ENCODE measurements at regions not wholly inside any gene's neighbourhood (a gene's known extent, or its start where the extent isn't known, plus 50 kb on each side); places are given as distances from the start of the nearest gene placed in this dataset.

- 53% methylated on average over 3 of the region's 3 CpGs for WGBS
- H3K27me3 ChIP-seq (replicated peaks; ENCODE audit: insufficient read depth): no peaks in the 10 kb centered on the region
- intact Hi-C loops (cut with DNase I): no loop called here
- no peaks in the 10 kb centered on the region for H3K9me3 ChIP-seq
- no peak for DNase-seq (ENCODE audit: low spot score)
- TF ChIP-seq POLR2A (IDR thresholded peaks at IDR 0.05) (no peak), CTCF (IDR thresholded peaks at IDR 0.05) (no peak), POLR2AphosphoS5 (IDR thresholded peaks at IDR 0.05) (no peak)
- no peaks in the 10 kb centered on the region for H3K4me1 ChIP-seq (replicated peaks)
- H3K36me3 ChIP-seq: no peaks in the 10 kb centered on the region
- no peak overlapping the region for H3K4me3 ChIP-seq
- no peak overlapping the region for H3K27ac ChIP-seq
These were observed 82.9 kb upstream of the GDF10 start for GRCh38 chr10:47217113-47217512.

- Histone ChIP-seq H3K27me3 (replicated peaks; ENCODE audit: insufficient read depth) (no peaks in the 10 kb centered on the region), H3K36me3 (no peaks in the 10 kb centered on the region), H3K27ac (no peak overlapping the region), H3K4me3 (no peak overlapping the region), H3K4me1 (replicated peaks) (no peaks in the 10 kb centered on the region), H3K9me3 (no peaks in the 10 kb centered on the region)
- WGBS: 46% methylated on average over 5 of the region's 5 CpGs
- TF ChIP-seq POLR2AphosphoS5 (IDR thresholded peaks at IDR 0.05) (no peak), CTCF (IDR thresholded peaks at IDR 0.05) (no peak), POLR2A (IDR thresholded peaks at IDR 0.05) (no peak)
- no peak for DNase-seq (ENCODE audit: low spot score)
- intact Hi-C loops (cut with DNase I): no loop called here
These were observed 81.2 kb upstream of the GDF10 start for GRCh38 chr10:47218803-47219202.

GRCh38 chr10:47222461-47222860 lies 77.5 kb upstream of the GDF10 start:
- TF ChIP-seq POLR2A (IDR thresholded peaks at IDR 0.05) (no peak), CTCF (IDR thresholded peaks at IDR 0.05) (no peak), POLR2AphosphoS5 (IDR thresholded peaks at IDR 0.05) (no peak)
- no peak overlapping the region for H3K4me3 ChIP-seq
- DNase-seq (ENCODE audit: low spot score): no peak
- no peaks in the 10 kb centered on the region for H3K27me3 ChIP-seq (replicated peaks; ENCODE audit: insufficient read depth)
- H3K9me3 ChIP-seq: no peaks in the 10 kb centered on the region
- H3K36me3 ChIP-seq: no peaks in the 10 kb centered on the region
- 51% methylated on average over 3 of the region's 4 CpGs for WGBS
- H3K4me1 ChIP-seq (replicated peaks): no peaks in the 10 kb centered on the region
- H3K27ac ChIP-seq: no peak overlapping the region
- intact Hi-C loops (cut with DNase I): no loop called here

GRCh38 chr10:47223236-47223635 lies 76.8 kb upstream of the GDF10 start:
- no peak for DNase-seq (ENCODE audit: low spot score)
- no peaks in the 10 kb centered on the region for H3K36me3 ChIP-seq
- no peaks in the 10 kb centered on the region for H3K4me1 ChIP-seq (replicated peaks)
- no peak overlapping the region for H3K27ac ChIP-seq
- no peaks in the 10 kb centered on the region for H3K9me3 ChIP-seq
- no peak overlapping the region for H3K4me3 ChIP-seq
- intact Hi-C loops (cut with DNase I): no loop called here
- 82% methylated on average over 1 of the region's 1 CpG for WGBS
- TF ChIP-seq POLR2AphosphoS5 (IDR thresholded peaks at IDR 0.05): no peak
- no peak for TF ChIP-seq POLR2A (IDR thresholded peaks at IDR 0.05)
- no peak for TF ChIP-seq CTCF (IDR thresholded peaks at IDR 0.05)
- H3K27me3 ChIP-seq (replicated peaks; ENCODE audit: insufficient read depth): no peaks in the 10 kb centered on the region

- H3K36me3 ChIP-seq: no peaks in the 10 kb centered on the region
- TF ChIP-seq POLR2AphosphoS5 (IDR thresholded peaks at IDR 0.05) (no peak), CTCF (IDR thresholded peaks at IDR 0.05) (no peak), POLR2A (IDR thresholded peaks at IDR 0.05) (no peak)
- H3K27ac ChIP-seq: no peak overlapping the region
- intact Hi-C loops (cut with DNase I): no loop called here
- no peaks in the 10 kb centered on the region for H3K4me1 ChIP-seq (replicated peaks)
- H3K27me3 ChIP-seq (replicated peaks; ENCODE audit: insufficient read depth): no peaks in the 10 kb centered on the region
- no peak for DNase-seq (ENCODE audit: low spot score)
- no peak overlapping the region for H3K4me3 ChIP-seq
- 34% methylated on average over 2 of the region's 2 CpGs for WGBS
- no peaks in the 10 kb centered on the region for H3K9me3 ChIP-seq
These were observed 75.3 kb upstream of the GDF10 start for GRCh38 chr10:47224546-47225218.

Measured in prostate gland (tissue), 2 donors.